SJSA1 (cell line): ENCODE measurements at regions not wholly inside any gene's neighbourhood (a gene's known extent, or its start where the extent isn't known, plus 50 kb on each side); places are given as distances from the start of the nearest gene placed in this dataset.

Source experiments
- DNase-seq, 2 experiments: peaks; one replicate each; pipeline ENCODE4 v3.0.0-alpha.2; 2015 to 2020; ENCODE audit warnings: low spot score in 2 of 2, low read depth in 1 of 2
- H3K27ac ChIP-seq: fragments of 250-450 bp; sonication (Bioruptor Pico); 2 replicates; pipeline ENCODE4 v1.5.1; 2020; ENCODE audit warnings: mild to moderate bottlenecking, moderate library complexity
- H3K27me3 ChIP-seq: fragments of 250-450 bp; sonication (Bioruptor Pico); replicated peaks from 2 replicates; pipeline ENCODE4 v1.5.1; 2020; ENCODE audit warnings: mild to moderate bottlenecking, moderate library complexity
- H3K36me3 ChIP-seq: fragments of 250-450 bp; sonication (Bioruptor Pico); 2 replicates; pipeline ENCODE4 v1.5.1; 2020; ENCODE audit warnings: mild to moderate bottlenecking
- H3K4me1 ChIP-seq: fragments of 250-450 bp; sonication (Bioruptor Pico); replicated peaks from 2 replicates; pipeline ENCODE4 v1.6.1; 2021; ENCODE audit warnings: mild to moderate bottlenecking
- H3K4me3 ChIP-seq: fragments of 250-450 bp; sonication (Bioruptor Pico); 2 replicates; pipeline ENCODE4 v1.5.1; 2020; ENCODE audit warnings: mild to moderate bottlenecking
- H3K9me3 ChIP-seq: fragments of 250-450 bp; sonication (Bioruptor Pico); replicated peaks from 2 replicates; pipeline ENCODE4 v1.5.1; 2020; ENCODE audit warnings: mild to moderate bottlenecking

DNA sequence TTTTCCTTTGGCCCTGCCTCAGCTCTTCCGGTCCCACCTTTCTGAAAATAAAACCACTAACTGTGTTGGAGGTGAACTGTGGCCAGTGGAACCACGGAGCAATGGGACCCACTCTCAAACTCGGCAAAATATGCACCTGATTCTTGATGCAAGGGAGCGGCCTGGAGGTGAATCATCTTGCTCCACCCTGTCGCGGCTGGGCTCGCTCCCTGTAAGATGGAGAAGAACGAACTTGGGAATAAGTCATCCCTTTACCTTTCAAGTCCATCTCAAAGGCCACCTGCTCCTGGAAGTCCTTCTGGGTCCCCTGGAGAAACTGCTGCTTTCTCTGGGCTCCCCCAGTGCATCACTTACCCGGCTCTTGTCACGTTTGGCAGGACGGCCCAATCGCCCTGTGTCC, 309.9 kb downstream of the BCL11B start:
- DNase-seq: no peak
- Histone ChIP-seq H3K36me3 (no peaks in the 10 kb centered on the region), H3K9me3 (no peaks in the 10 kb centered on the region), H3K27ac (no peak overlapping the region), H3K27me3 (no peaks in the 10 kb centered on the region), H3K4me3 (no peak overlapping the region), H3K4me1 (no peaks in the 10 kb centered on the region)

DNA sequence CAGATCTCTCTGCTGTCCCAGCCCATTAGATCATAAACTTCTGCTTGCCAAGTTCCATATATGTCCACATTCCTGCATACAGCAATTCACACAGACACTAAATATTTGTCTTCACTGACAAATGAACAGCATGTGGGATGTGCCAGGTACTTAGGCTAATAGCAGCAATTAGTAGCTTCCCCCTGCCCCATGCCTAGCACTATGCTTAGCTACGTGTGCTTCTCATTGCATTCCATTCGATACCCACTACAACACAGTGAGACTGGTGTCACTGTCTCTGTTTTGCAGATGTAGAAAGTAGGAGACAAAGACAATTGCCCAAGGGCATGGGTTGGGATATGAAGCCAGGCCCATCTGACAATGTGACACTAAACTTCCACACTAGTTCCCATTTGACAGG, 308.4 kb downstream of the BCL11B start:
- DNase-seq: no peak
- no peaks in the 10 kb centered on the region for H3K27me3 ChIP-seq
- H3K36me3 ChIP-seq: no peaks in the 10 kb centered on the region
- H3K27ac ChIP-seq: no peak overlapping the region
- no peaks in the 10 kb centered on the region for H3K4me1 ChIP-seq
- no peaks in the 10 kb centered on the region for H3K9me3 ChIP-seq
- H3K4me3 ChIP-seq: no peak overlapping the region

DNA sequence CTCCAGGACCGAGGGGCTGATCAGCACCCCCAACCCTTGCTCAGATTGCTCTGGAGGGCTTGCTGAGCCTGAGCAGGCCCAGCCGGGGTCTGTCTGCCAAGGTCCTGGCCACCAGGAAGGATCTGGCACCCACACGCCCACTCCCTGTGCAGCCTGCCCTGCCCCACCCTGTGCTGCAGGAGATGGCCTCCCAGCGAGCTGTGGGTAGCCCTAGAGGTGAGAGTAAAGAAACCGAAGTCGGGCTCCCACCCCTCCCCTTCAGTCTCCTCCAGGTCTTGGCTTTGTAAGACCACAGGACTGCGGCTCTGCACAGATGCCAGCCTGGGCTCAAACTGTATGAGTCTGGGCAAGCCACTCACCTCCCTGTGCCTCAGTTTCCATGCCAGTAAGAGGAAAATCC, 307.8 kb downstream of the BCL11B start:
- Histone ChIP-seq H3K4me3 (no peak overlapping the region), H3K27ac (no peak overlapping the region), H3K36me3 (no peaks in the 10 kb centered on the region), H3K9me3 (no peaks in the 10 kb centered on the region), H3K27me3 (no peaks in the 10 kb centered on the region), H3K4me1 (no peaks in the 10 kb centered on the region)
- no peak for DNase-seq

DNA sequence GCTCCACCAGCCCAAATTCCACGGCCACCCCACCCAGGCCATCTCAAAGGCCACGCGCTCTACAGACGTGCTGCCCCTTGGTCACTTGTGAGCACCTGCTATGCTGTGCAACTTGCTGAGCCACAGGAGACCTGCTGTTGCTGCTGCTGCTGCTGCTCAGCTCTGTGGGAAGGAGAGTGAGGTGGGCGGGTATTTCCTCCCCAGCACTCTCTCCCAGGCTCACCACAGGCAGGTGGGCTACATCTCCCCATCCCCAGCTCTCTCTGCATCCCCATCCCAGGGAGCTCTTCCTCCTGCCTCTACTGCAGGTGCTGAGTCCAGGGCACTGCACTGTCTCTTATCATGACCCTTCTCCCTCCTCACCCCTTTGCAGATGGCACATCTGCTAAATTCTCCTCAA, 306.9 kb downstream of the BCL11B start:
- no peaks in the 10 kb centered on the region for H3K9me3 ChIP-seq
- no peaks in the 10 kb centered on the region for H3K4me1 ChIP-seq
- no peaks in the 10 kb centered on the region for H3K36me3 ChIP-seq
- H3K27me3 ChIP-seq: no peaks in the 10 kb centered on the region
- H3K4me3 ChIP-seq: no peak overlapping the region
- no peak overlapping the region for H3K27ac ChIP-seq
- DNase-seq: no peak

DNA sequence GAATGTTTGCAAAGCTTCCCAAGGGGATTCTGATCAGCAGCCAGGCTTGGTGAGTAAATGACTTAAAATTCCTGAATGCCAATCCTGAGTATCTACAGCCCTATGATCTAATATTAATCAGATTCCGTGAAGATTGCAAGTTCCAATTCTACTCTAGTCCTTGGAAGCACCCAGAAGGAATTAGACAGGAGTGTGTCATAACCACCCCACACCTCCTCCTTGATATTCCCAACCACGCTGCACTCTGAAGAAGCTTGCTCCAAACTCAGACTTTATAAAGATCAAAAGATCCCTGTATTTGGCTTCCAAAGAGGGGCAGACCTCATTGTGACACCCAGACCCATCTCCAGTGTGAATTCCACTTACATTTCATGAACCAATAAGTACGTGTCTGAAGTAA, 306.0 kb downstream of the BCL11B start:
- H3K27me3 ChIP-seq: no peaks in the 10 kb centered on the region
- H3K27ac ChIP-seq: no peak overlapping the region
- no peaks in the 10 kb centered on the region for H3K9me3 ChIP-seq
- H3K36me3 ChIP-seq: no peaks in the 10 kb centered on the region
- H3K4me3 ChIP-seq: no peak overlapping the region
- DNase-seq: no peak
- no peaks in the 10 kb centered on the region for H3K4me1 ChIP-seq

DNA sequence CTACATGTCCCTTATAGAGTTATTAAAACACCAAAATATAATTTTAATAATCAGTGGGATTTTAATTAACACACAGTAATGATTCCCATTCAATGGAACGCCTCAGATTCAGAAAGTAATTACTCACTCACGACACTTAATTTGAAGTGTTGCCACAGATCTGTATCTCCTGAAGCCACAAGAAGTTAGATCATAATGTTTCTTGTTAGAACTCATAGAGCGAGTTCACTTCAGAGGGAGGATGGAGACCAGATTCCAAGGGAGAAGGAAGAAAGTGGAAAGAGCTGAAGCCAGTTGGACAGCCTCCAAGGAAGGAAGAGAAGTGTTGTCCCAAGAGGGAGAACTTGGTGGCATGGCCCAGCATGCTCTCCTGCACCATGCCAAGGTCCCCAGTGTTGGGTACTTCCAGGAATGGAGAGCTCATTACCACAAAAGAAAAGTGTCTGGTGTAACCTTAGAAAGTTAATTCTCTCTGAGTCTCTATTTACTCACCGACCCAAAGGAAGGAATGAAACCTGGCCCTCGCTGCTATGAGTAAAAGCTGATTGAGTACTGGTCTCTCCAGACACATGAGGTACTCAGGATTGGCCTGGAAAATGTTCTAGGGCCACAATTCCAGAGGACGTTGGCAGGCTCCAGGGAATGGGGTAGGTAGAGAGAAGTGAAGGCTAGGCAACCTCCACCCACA, 305.4 kb downstream of the BCL11B start:
- Histone ChIP-seq H3K36me3 (no peaks in the 10 kb centered on the region), H3K4me1 (no peaks in the 10 kb centered on the region)
- no peak for DNase-seq

DNA sequence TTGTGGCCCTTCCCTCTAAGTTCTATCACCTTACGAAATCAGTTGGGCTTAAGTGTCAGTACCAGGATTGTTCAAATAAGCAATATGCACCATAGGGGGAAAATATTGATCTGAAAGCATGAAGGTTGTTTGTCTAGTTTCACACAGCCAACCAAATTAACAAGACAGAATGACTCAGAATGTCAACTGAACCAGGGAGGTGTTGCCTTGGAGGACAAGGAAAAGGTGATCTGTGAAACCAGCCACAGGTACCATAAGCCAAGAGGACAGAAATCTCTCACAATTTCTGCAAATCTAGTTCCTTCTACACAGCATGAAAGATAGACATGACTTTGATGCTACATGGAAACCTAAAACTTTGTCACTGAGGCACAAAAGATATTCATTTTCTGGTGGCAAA, 297.9 kb downstream of the BCL11B start:
- no peaks in the 10 kb centered on the region for H3K4me1 ChIP-seq
- no peaks in the 10 kb centered on the region for H3K9me3 ChIP-seq
- no peak for DNase-seq
- no peak overlapping the region for H3K4me3 ChIP-seq
- no peaks in the 10 kb centered on the region for H3K27me3 ChIP-seq
- no peak overlapping the region for H3K27ac ChIP-seq
- H3K36me3 ChIP-seq: no peaks in the 10 kb centered on the region

More for the DNA sequence above, 305.4 kb downstream of the BCL11B start:
- H3K4me3 ChIP-seq: no peak overlapping the region
- H3K27me3 ChIP-seq: no peaks in the 10 kb centered on the region
- H3K9me3 ChIP-seq: no peaks in the 10 kb centered on the region
- H3K27ac ChIP-seq: no peak overlapping the region

DNA sequence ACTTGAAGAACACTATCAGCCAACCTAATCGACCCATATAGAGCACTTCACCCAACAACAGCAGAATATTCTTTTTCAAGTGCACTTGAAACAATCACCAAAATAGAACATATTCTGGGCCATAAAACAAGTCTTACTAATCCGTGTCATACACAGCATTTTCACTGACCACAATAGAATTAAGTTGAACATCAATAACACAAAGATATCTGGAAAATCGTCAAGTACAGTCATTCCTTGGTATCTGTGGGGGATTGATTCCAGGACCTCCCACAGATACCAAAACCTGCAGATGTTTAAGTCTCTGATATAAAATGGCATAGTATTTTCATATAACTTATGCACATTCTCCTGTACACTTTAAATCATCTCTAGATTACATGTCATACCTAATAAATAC, 295.7 kb downstream of the BCL11B start:
- Histone ChIP-seq H3K27ac (no peak overlapping the region), H3K4me3 (no peak overlapping the region), H3K9me3 (no peaks in the 10 kb centered on the region), H3K4me1 (no peaks in the 10 kb centered on the region), H3K36me3 (no peaks in the 10 kb centered on the region), H3K27me3 (no peaks in the 10 kb centered on the region)
- no peak for DNase-seq

DNA sequence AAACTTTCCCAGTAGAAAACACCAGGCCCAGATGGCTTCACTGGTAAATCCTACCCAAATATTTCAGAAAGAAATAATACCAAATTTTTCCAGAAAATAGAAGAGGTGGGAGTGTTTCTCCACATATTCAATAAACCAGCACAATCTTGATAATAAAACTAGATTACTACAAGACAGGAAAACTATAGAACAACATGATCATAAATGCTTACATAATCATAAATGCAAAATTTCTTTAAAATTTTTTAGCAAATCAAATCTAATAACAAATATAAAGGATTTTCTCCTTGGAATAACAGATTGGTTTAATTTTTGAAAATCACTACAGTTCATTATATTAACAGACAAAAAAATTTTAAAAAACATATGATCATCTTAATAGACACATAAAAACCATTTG, 294.5 kb downstream of the BCL11B start:
- Histone ChIP-seq H3K4me1 (no peaks in the 10 kb centered on the region), H3K4me3 (no peak overlapping the region), H3K27ac (no peak overlapping the region), H3K27me3 (no peaks in the 10 kb centered on the region), H3K36me3 (no peaks in the 10 kb centered on the region), H3K9me3 (no peaks in the 10 kb centered on the region; the same call in 1 of the 2 replicates)
- no peak for DNase-seq

DNA sequence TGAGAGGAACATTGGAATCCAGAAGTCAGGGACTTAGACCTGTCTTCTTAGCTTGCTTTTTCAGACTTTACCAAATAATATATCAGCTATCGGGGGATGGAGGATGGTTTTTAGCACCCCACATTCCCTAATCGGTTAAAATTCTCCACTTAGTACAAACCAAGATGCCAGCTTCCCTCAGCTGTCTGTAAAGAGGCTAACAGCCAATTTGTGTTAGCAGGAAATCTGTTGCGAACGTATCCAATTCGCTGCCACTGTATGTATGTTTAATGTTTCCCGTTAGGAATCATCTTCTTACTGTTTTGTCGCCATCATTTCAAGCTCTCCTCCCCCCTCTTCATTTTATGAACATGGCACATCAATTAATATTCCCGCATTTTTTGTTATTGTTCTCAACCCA, 289.0 kb downstream of the BCL11B start:
- Histone ChIP-seq H3K36me3 (no peaks in the 10 kb centered on the region), H3K9me3 (no peaks in the 10 kb centered on the region; the same call in 1 of the 2 replicates), H3K27me3 (no peaks in the 10 kb centered on the region), H3K4me1 (no peaks in the 10 kb centered on the region), H3K4me3 (no peak overlapping the region), H3K27ac (no peak overlapping the region)
- DNase-seq: no peak

DNA sequence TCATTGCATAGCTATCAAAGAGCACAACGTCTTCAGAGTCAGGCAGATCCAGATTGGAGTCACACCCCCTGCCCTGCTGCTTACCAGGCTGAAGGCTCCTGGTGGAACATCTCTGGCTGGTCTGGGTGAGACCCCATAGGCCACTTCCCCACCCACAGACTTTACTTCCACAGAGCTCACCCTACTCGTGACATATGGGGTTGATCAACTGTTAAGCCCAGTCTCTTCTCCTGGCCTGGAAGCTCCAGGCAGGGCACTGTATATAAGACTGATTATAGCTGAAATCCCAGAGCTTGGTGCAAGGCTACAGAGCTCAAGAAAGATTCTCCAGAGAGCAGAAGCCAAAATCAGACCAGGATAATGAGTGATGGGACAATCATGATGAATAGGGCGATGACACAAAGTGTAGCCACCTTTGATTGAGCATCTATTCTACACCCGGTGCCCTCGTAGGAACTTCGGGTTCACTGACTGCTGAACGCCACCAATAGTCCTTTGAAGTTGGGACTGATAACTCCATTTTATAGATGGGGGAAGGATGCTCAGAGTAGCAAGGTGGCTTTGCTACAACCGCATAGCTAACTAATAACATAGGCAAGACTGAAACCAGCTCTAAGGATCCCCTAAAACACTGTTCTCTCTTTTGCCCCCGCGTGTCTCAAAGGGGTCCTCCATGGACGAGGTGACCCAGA, 287.8 kb downstream of the BCL11B start:
- H3K27ac ChIP-seq: no peak overlapping the region
- no peaks in the 10 kb centered on the region for H3K27me3 ChIP-seq
- H3K4me1 ChIP-seq: no peaks in the 10 kb centered on the region
- H3K36me3 ChIP-seq: no peaks in the 10 kb centered on the region
- no peak for DNase-seq
- H3K4me3 ChIP-seq: no peak overlapping the region
- H3K9me3 ChIP-seq: no peaks in the 10 kb centered on the region; the same call in 1 of the 2 replicates

DNA sequence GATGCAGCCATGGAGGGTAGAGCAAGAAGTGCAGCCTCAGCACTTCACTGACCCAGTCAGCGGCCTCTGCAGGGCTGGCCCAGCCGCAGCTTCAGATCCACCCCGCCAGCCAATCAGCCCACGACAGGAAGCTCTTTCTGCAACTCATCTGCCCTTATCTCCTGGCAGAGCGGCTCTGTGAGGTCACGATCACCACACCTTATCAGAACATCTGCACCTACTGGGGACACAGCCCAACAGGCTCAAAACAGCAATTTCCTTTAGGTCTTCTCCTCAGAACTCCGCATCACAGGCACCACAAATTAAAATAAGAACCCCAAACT, 287.3 kb downstream of the BCL11B start:
- no peaks in the 10 kb centered on the region for H3K4me1 ChIP-seq
- no peak overlapping the region for H3K27ac ChIP-seq
- H3K4me3 ChIP-seq: no peak overlapping the region
- no peak for DNase-seq
- no peaks in the 10 kb centered on the region for H3K36me3 ChIP-seq
- no peaks in the 10 kb centered on the region for H3K27me3 ChIP-seq
- no peaks in the 10 kb centered on the region; the same call in 1 of the 2 replicates for H3K9me3 ChIP-seq

DNA sequence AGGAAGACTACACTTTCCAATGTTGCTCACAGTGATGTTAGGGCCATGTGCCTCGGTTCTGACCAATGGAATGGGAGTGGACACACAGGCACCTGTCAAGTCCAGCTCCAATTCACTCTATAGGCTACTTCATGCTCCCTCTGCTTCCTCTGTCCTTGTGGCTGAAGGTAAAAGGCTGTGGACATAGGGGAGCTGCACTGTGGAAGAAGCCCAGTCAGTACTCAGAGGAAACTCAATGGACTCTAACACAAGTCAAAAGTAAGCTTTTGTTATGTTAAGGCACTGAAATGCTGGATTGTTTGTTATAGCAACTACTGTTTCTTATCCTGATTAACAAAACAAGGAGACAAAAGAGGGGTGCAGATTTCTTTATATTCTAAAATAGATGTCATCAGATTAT, 278.2 kb downstream of the BCL11B start:
- no peaks in the 10 kb centered on the region for H3K36me3 ChIP-seq
- no peaks in the 10 kb centered on the region for H3K27me3 ChIP-seq
- H3K9me3 ChIP-seq: no peaks in the 10 kb centered on the region
- H3K27ac ChIP-seq: no peak overlapping the region
- H3K4me1 ChIP-seq: no peaks in the 10 kb centered on the region
- H3K4me3 ChIP-seq: no peak overlapping the region
- DNase-seq: no peak

DNA sequence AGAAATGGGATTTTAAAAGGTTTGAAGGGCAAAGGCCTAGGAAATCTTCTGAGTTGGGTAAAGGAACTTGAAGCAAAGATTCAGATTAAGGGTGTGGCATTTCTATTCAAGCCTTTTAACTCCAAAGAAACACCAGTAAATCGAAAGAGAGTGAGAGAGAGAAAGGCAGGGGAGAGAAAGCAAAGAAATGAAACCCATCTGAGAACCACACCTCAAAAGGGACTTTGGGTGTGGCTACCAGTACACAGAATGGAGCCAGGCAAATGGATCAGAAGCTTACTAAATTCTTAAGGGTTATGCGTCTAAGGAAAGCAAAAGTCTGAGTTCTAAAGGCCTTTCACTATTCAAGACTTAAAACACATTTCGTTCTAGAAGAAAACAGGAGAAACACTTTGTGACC, 277.4 kb downstream of the BCL11B start:
- Histone ChIP-seq H3K4me1 (no peaks in the 10 kb centered on the region), H3K4me3 (no peak overlapping the region), H3K9me3 (no peaks in the 10 kb centered on the region), H3K36me3 (no peaks in the 10 kb centered on the region), H3K27me3 (no peaks in the 10 kb centered on the region), H3K27ac (no peak overlapping the region)
- DNase-seq: no peak
